ENCODE measurements at regions not wholly inside any gene's neighbourhood (a gene's known extent, or its start where the extent isn't known, plus 50 kb on each side); places are given as distances from the start of the nearest gene placed in this dataset.

DNA sequence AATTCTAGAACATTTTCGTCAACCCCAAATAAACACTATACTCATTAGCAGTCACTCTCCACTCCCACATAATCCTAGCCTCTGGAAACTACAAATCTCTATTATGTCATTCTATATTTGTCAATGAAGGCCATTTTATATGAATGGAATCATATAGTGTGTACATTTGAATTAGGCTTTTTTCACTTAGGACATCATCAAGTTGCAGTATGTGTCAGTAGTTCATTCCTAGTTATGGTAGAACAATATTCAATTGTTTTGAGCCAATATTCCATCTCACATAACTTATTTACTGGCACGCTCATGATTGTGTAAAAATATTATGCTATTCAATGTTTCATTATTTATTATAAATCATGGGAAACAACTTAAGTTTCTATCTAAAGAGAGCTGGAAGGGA, 1610.4 kb upstream of the MIR17HG start:
- Histone ChIP-seq H3F3A (ENCODE audit: low read length, unreplicated experiment) (no peaks in the 10 kb centered on the region), H3K36me3 (ENCODE audit: low read depth, low read length) (no peaks in the 10 kb centered on the region), H3K4me3 (ENCODE audit: low read length) (no peak overlapping the region), H3K79me2 (ENCODE audit: low read length) (no peaks in the 10 kb centered on the region), H2AFZ (ENCODE audit: low read length) (no peak overlapping the region), H3K27ac (ENCODE audit: low read length) (no peak overlapping the region), H3K9me2 (replicated peaks; ENCODE audit: low read length) (no peaks in the 10 kb centered on the region), H4K20me1 (ENCODE audit: low read length) (no peaks in the 10 kb centered on the region), H3K27me3 (ENCODE audit: low read length) (no peaks in the 10 kb centered on the region), H3K4me2 (ENCODE audit: low read length) (no peak overlapping the region), H3K4me1 (ENCODE audit: insufficient read depth, low read length) (no peaks in the 10 kb centered on the region), H3K9me3 (ENCODE audit: low read length) (no peaks in the 10 kb centered on the region), H3K9ac (ENCODE audit: low read length) (no peak overlapping the region)
- intact Hi-C loops (cut with micrococcal nuclease) = no loop called here
- CTCF ChIA-PET = no interaction called here
- DNase-seq = no peak
- no peak for TF ChIP-seq EZH2phosphoT487 (IDR thresholded peaks at IDR 0.05; ENCODE audit: borderline replicate concordance, low read length)
- no peak for TF ChIP-seq EZH2 (IDR thresholded peaks at IDR 0.05; ENCODE audit: low read length, unreplicated experiment)
- TF ChIP-seq, protein P1, sequence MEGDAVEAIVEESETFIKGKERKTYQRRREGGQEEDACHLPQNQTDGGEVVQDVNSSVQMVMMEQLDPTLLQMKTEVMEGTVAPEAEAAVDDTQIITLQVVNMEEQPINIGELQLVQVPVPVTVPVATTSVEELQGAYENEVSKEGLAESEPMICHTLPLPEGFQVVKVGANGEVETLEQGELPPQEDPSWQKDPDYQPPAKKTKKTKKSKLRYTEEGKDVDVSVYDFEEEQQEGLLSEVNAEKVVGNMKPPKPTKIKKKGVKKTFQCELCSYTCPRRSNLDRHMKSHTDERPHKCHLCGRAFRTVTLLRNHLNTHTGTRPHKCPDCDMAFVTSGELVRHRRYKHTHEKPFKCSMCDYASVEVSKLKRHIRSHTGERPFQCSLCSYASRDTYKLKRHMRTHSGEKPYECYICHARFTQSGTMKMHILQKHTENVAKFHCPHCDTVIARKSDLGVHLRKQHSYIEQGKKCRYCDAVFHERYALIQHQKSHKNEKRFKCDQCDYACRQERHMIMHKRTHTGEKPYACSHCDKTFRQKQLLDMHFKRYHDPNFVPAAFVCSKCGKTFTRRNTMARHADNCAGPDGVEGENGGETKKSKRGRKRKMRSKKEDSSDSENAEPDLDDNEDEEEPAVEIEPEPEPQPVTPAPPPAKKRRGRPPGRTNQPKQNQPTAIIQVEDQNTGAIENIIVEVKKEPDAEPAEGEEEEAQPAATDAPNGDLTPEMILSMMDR (conservative IDR thresholded peaks at IDR 0.05; ENCODE audit: low read depth, low read length) = no peak
- POLR2A ChIA-PET (ENCODE audit: unreplicated experiment) = no interaction called here
- no TSS peak for BruUV-seq (replicated peaks)
- ATAC-seq = no peak

DNA sequence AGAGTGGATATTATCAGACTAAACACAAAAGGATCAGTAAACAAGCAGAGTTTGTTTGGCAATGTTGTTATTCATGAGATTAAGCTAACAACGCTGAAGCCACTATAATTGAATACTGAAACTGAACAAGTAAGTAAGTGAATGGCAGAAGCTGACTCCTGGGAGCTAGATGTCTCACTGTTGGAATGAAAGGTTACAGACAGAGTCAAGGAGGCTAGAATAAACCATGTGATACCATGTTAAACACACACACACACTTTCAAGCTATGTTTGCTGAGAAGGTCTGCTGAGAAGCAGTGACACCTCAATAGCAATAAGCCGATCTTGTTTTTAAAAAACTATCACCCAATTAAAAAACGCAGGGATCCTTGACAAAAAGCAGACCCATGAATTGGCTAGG, 1609.4 kb upstream of the MIR17HG start:
- H2AFZ ChIP-seq (ENCODE audit: low read length) = no peak overlapping the region
- H3K9me3 ChIP-seq (ENCODE audit: low read length) = no peaks in the 10 kb centered on the region
- no peak overlapping the region for H3K4me2 ChIP-seq (ENCODE audit: low read length)
- BruUV-seq (replicated peaks) = no TSS peak
- DNase-seq (no peak), ATAC-seq (no peak)
- H3F3A ChIP-seq (ENCODE audit: low read length, unreplicated experiment) = no peaks in the 10 kb centered on the region
- ChIA-PET POLR2A (ENCODE audit: unreplicated experiment) (no interaction called here), CTCF (no interaction called here)
- H3K9me2 ChIP-seq (replicated peaks; ENCODE audit: low read length) = no peaks in the 10 kb centered on the region
- no peaks in the 10 kb centered on the region for H3K27me3 ChIP-seq (ENCODE audit: low read length)
- no peaks in the 10 kb centered on the region for H3K4me1 ChIP-seq (ENCODE audit: insufficient read depth, low read length)
- no peak overlapping the region for H3K9ac ChIP-seq (ENCODE audit: low read length)
- no peaks in the 10 kb centered on the region for H3K36me3 ChIP-seq (ENCODE audit: low read depth, low read length)
- no peaks in the 10 kb centered on the region for H3K79me2 ChIP-seq (ENCODE audit: low read length)
- H3K4me3 ChIP-seq (ENCODE audit: low read length) = no peak overlapping the region
- no peaks in the 10 kb centered on the region for H4K20me1 ChIP-seq (ENCODE audit: low read length)
- intact Hi-C loops (cut with micrococcal nuclease) = no loop called here
- no peak overlapping the region for H3K27ac ChIP-seq (ENCODE audit: low read length)
- TF ChIP-seq EZH2 (IDR thresholded peaks at IDR 0.05; ENCODE audit: low read length, unreplicated experiment) (no peak), EZH2phosphoT487 (IDR thresholded peaks at IDR 0.05; ENCODE audit: borderline replicate concordance, low read length) (no peak)
- TF ChIP-seq, protein P1 (conservative IDR thresholded peaks at IDR 0.05; ENCODE audit: low read depth, low read length) = no peak

DNA sequence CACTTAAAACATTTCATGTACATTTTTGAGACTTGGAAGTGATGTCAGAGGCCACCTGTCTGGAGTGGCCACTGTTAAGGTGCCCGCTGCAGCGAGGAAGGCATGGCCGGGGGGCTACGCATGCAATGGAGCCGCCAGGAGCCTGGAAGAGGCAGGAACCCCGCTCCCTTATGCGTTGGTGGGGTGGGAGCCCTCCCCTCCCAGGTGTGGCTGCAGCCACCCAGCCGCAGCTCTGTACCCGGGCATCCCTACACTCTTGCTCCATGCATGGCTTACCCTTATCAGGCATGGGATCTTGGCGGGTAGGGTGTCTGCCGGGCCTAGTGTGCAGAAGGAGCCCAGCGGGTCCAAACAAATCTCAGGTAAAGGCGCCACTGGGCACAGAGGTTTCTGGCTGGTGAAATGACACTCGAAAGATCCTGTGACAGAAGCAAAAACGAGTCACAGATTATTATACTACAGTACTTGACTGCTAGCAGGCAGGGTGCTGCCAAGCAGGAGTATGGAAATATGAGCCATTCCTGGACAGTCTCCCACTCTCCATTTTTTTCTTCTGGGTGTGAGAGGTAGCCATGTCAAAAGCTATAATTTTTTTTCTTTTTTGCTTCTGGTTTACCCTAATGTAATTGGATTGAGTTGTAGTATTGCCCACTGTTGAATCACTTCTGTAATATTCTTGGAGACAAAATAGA, 1606.3 kb upstream of the MIR17HG start:
- Histone ChIP-seq H4K20me1 (ENCODE audit: low read length) (no peaks in the 10 kb centered on the region), H3K4me1 (ENCODE audit: insufficient read depth, low read length) (no peaks in the 10 kb centered on the region), H3K4me3 (ENCODE audit: low read length) (no peak overlapping the region), H3K27ac (ENCODE audit: low read length) (no peak overlapping the region), H3K9ac (ENCODE audit: low read length) (no peak overlapping the region), H3K9me3 (ENCODE audit: low read length) (no peaks in the 10 kb centered on the region), H3K4me2 (ENCODE audit: low read length) (no peak overlapping the region), H3K79me2 (ENCODE audit: low read length) (no peaks in the 10 kb centered on the region), H3K36me3 (ENCODE audit: low read depth, low read length) (no peaks in the 10 kb centered on the region), H3K27me3 (ENCODE audit: low read length) (no peaks in the 10 kb centered on the region), H3F3A (ENCODE audit: low read length, unreplicated experiment) (no peaks in the 10 kb centered on the region), H2AFZ (ENCODE audit: low read length) (no peak overlapping the region), H3K9me2 (replicated peaks; ENCODE audit: low read length) (no peaks in the 10 kb centered on the region)
- ChIA-PET POLR2A (ENCODE audit: unreplicated experiment) (no interaction called here), CTCF (no interaction called here)
- TF ChIP-seq EZH2 (IDR thresholded peaks at IDR 0.05; ENCODE audit: low read length, unreplicated experiment) (no peak), EZH2phosphoT487 (IDR thresholded peaks at IDR 0.05; ENCODE audit: borderline replicate concordance, low read length) (no peak)
- TF ChIP-seq, protein P1 (conservative IDR thresholded peaks at IDR 0.05; ENCODE audit: low read depth, low read length) = no peak
- intact Hi-C loops (cut with micrococcal nuclease) = no loop called here
- BruUV-seq (replicated peaks) = no TSS peak
- ATAC-seq = no peak
- no peak for DNase-seq
